Activated CD4-positive, alpha-beta T cell treated with anti-CD3 and anti-CD28 coated beads, Interleukin-2, amount 50 U/mL, for 1 hour (primary cell): ENCODE measurements at regions not wholly inside any gene's neighbourhood (a gene's known extent, or its start where the extent isn't known, plus 50 kb on each side); places are given as distances from the start of the nearest gene placed in this dataset.
"Not testable (repeated sequence)": the region's sequence is repeated elsewhere in the genome, so short reads cannot be mapped to it uniquely, and the experiment has no call there.

Experiments
- DNase-seq: peaks from one replicate; pipeline ENCODE4 v3.0.0-alpha.2; 2020

- no peak for DNase-seq
These were observed 313.2 kb downstream of the TFAP2A start for GRCh38 chr6:10101551-10102252.

GRCh38 chr6:10099529-10100140 is 315.2 kb downstream of the TFAP2A start:
- no peak for DNase-seq

DNA sequence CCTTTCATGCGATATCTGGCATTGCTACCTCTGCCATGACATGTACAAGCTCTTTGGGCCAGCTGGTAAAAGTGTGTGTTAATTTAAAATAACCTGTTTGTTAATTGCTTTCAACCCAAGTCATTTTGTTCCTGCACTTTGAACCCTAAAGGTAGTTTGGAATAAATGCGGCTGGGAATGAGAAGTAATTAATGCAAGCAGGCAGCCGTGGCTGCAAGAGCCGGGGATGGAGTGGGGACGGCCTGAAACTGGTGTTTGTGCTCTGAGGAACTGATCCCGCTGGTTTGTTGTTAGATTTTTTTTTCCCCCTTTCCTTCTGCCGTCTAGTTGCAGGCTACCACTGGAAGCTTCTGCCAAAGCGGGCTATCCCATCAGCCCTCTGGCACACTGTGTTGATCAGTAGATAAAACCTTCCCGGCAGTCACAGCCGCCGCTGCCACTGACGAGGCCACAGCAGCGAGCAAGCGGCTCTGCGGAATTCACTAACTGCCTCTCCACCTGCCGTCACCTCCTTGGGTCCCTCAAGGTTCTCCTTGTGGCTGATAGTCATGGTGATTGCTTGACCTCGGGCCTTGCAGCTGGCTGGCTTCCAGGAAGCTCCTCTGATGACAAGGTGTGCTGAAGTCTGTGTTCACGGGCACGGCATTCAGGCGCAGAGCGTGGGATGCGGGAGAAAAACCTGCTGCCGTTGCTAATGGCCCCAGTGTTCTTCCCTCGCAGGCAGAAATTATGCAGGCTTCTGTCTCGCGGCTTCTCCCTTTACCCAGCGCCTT is 315.9 kb downstream of the TFAP2A start:
- no peak for DNase-seq

DNA sequence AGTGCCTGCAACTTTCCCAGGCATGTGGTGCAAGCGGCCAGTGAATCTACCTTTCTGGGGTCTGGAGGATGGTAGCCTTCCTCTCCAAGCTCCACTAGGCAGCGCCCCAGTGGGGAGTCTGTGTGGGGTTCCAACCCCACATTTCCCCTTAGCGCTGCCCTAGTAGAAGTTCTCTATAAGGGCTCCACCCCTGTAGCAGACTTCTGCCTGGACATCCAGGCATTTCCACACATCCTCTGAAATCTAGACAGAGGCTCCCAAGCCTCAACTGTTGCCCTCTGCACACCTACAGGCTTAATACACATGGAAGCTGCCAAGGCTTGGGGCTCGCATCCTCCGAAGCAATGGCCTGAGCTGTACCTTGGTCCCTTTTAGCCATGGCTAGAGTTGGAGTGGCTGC is 321.6 kb downstream of the TFAP2A start:
- DNase-seq, result no peak

- DNase-seq, result no peak
These were observed 330.5 kb downstream of the TFAP2A start for GRCh38 chr6:10084111-10084986.

DNA sequence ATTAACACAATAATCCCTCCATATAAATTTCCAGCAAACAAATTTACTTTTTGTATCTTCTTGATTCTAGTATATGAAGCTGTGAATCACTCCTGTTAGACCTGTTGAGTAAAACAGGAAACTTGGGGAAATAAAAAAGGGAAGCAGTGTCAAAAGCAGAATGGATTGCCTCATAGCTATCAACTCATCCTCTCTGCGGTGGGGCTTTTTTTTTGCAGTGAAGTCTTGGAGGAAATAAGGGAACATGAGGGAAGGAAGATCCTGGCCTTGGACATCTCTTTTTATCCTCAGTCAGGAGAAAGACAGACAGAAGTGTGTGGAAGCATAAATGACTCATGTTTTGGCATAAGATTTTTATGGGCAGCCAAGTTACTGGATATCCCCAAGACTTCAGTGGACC is 332.5 kb downstream of the TFAP2A start:
- no peak for DNase-seq

DNA sequence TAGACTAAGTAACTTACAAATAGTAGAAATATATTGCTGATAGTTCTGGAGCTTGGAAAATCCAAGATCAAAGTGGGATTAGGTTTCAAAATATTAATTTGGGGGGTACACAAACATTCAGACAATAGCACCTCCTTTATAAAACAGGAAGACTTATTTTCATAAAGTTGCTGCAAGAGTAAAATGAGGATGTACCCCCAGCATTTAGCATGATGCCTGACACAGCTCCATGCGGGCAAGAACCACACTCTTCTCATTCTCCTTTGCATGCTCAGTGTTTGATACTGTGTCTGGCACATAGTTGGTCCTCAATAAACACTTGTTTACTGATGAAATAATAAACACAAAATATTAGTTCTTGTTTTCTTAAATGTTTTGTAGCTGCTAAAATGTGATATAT is 332.9 kb downstream of the TFAP2A start:
- DNase-seq, result no peak

- DNase-seq, result no peak
These were observed 333.8 kb downstream of the TFAP2A start for GRCh38 chr6:10081075-10081474.

GRCh38 chr6:10080561-10080960 is 334.3 kb downstream of the TFAP2A start:
- no peak for DNase-seq

GRCh38 chr6:10078581-10078980 is 336.3 kb downstream of the TFAP2A start:
- no peak for DNase-seq

DNA sequence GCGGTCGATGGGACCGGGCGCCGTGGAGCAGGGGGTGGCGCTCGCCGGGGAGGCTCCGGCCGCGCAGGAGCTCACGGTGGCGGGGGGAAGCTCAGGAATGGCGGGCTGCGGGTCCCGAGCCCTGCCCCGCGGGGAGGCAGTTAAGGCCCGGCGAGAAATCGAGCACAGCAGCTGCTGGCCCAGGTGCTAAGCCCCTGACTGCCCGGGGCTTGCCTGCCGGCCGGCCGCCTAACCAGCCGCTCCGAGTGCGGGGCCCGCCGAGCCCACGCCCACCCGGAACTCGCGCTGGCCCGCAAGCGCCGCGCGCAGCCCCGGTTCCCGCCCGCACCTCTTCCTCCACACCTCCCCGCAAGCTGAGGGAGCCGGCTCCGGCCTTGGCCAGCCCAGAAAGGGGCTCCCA is 340.1 kb downstream of the TFAP2A start:
- not testable (repeated sequence) for DNase-seq

DNA sequence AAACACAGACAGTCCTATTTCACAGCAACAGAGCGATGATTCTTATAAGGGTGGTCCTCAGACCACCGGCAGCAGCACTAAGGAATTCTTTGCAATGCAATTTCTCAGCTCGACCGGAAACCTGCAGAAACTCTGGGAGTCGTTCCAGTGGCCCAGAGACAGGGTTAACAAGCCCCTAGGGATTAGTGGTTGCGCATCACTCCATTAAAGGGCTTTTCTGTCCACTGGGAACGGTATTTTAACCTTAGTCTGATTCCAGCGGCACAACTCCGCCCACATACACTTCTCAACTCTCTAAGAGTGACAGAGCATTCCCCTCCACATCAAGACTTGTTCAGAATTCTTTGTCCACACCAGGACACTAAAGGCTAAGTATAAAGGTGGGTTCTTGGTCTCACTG is 341.5 kb downstream of the TFAP2A start:
- no peak for DNase-seq

GRCh38 chr6:10071631-10072220 is 343.1 kb downstream of the TFAP2A start:
- DNase-seq, result no peak

DNA sequence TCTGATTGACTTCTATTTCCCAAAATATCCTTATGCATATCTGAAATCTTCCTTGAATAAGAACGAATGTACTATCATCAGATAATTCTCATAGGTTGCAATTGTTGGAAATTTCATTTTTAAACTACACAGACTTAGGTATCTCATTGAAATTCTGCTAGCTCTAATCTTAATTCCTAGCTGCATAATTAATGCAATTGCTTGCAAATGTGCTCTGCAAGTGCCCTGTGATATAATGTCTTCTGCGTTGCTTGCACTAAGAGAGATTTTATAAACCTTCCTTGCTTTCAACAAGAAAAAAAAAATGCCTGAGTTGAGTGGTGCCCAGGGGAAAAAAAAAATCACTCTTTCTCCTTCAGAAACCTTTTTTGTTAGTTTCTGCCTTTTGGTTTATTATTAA is 354.9 kb downstream of the TFAP2A start:
- no peak for DNase-seq

DNA sequence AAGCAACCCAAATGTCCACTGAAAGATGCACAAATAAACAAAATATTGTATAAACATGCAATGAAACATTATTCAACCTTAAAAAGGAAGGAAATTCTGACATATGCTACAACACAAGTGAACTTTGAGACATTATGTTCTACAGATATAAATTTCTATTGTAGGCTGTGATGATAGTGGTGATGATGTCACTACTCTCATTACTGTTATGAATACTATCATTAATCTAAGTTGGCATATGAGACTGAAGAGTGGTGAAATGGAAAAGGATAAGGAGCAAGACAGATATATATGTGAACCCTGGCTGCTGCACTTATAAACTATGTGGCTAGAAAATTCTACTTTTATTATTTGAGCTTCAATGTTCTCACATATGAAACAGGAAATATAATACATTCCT is 360.2 kb downstream of the TFAP2A start:
- no peak for DNase-seq

GRCh38 chr6:10051283-10051682 is 363.6 kb downstream of the TFAP2A start:
- no peak for DNase-seq

DNA sequence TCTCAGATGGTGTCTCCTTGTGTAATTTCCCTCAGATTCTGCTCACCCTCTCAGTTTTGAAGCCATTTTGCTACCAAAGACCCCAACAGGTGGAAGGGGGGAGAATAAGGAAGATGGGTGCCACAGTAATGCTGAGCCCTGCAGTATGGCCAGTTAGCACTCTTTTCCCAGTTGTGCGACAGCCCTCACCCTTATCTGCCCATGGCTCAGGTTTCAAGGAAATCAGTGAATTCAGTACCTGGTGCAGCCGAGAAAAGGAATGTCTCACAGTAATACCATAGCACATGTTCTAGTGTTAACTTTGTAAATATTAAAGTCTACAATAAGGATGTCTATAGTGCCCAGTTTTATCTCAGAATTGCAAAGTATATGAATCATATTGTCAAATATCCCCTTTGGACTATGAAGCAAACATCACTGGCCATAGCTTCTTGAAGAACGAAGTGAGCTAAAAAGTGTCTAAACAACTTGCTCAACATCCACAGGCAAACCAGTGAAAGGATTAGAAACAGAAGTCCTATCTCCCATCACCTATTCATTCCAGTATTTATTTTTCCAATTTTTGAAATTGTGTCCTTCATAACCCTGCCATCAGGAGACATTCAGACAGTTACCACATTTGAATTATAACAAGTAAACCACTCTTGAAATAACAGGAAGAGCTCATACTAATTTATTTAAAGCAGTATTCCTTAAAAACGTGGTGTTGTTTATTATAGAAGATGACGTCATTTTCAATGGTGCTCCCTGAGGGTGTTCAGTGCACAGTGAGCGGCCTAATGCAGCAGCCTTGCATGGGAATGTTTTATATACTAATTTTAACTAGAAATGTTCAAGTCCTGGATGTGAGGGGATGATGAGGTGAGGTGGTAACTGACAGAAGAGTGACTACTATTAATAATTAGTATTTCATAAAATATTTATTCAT is 366.2 kb downstream of the TFAP2A start:
- DNase-seq, result no peak

DNA sequence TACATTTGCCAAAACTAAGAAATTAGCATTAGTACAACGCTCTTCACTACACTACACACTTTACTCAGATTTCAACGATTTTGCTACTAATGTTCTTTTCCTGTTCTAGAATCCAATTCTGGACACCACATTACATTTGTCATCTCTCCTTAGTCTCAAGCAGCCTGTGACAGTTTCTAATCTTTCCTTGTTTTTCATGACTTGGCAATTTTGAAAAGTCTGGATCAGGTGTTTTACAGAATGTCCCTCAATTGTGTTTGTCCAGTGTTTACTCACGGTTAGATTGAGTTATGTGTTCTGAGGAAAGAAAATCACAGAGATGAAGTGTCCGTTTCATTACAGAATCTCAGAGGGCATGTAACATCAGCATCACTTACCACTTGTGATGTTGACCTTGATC is 372.6 kb downstream of the TFAP2A start:
- no peak for DNase-seq

DNA sequence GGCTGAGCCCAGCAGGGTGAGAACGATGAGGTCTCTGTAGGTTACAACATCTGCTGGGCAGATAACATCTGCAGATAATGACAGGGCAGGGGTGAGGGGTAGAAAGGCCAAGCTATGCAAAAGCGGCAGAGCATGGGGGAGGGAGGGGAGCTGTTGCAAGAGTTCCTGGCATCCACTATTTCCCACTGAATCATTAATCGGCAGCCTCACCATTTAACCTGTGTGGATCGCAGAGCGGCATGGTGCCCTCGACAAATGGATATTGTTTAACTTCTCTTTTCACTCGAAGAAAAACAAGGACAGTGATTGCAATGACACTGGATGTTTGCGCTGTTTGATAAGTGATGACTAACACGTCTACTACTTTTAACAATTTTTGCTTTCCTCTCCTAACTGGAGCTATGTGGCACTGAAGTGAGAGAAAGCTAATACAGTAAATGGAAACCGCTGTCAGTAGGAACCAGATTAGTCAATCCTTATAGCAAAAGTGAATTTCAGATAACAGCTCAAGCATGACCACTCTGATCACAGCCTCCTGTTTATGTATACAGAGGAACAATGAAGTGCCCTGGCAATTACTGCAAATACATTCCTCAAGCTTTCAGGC is 381.5 kb downstream of the TFAP2A start:
- DNase-seq, result no peak

DNA sequence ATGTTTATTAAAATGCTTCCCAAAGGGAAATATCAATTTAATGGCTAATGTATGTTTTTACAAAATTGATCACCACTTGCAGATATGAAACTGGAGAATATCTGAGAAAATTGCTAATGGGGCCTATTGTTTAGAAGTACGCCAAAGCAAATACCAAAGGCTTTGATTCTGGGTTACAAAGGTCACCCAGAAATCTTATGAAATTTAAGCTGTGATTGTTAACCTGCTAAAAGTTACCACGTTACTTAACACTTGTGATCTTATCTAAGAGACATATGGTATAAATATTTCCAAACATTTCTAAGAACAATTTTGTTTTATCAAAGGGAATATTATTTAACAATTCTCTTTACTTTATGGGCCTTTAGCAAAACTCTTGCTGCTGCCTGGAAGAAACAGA is 383.3 kb downstream of the TFAP2A start:
- no peak for DNase-seq

DNA sequence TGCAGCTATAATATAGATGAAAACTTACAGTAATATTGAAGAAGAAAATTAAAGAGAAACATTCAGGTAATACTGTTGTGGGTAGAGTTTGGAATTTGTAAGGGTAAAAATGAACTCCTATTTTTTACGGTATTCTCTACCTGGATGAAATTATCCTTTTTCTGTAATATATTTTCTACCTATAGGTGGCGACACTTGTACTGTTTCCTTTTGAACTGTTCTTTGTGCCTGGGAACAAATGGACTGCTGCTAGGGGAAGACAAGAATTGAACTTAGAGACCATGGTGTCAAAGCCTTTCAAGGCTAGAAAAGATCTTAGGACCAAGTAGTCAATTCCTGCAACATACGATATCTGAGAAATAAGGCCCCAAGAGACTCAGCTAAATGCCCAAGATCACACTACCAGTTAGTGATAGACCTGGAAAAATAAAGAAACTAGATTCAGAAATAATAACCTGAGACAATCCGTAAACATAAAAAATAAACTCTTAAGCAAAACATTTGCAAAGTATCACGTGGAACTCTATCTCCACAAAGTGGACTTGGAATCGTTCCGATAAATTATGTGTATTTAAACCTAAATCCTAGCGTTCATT is 383.8 kb downstream of the TFAP2A start:
- no peak for DNase-seq
